ENCODE measurements at regions not wholly inside any gene's neighbourhood (a gene's known extent, or its start where the extent isn't known, plus 50 kb on each side); places are given as distances from the start of the nearest gene placed in this dataset.

GRCh38 chr14:66435683-66436082 is 50.5 kb upstream of the CCDC196 start:
- no peak for TF ChIP-seq CTCF (IDR thresholded peaks at IDR 0.05; ENCODE audit: low read depth, low read length)
- TF ChIP-seq EZH2phosphoT487 (IDR thresholded peaks at IDR 0.05; ENCODE audit: low read depth): no peak
